Central memory CD8-positive, alpha-beta T cell (primary cell): ENCODE measurements at regions not wholly inside any gene's neighbourhood (a gene's known extent, or its start where the extent isn't known, plus 50 kb on each side); places are given as distances from the start of the nearest gene placed in this dataset.

Experiments used
- ATAC-seq: fragments of 150-1000 bp; cut with Tn5 transposase; replicated peaks from 2 replicates; pipeline ENCODE4 v1.10.0; 2022; ENCODE audit warnings: mild to moderate bottlenecking, moderate FRiP score, moderate number of reproducible peaks; ENCODE audit not compliant: poor library complexity, severe bottlenecking; ENCODE audit errors: extremely low read depth
- DNase-seq, 2 donors: peaks; one replicate each; pipeline ENCODE4 v3.0.0; 2021; ENCODE audit warnings: low spot score in 2 of 2
- H3K27ac Mint-ChIP-seq: one replicate; pipeline ENCODE4 v1.8.0; 2022; ENCODE audit warnings: low read depth, mild to moderate bottlenecking, moderate library complexity, mixed read lengths
- H3K27me3 Mint-ChIP-seq: one replicate; pipeline ENCODE4 v1.8.0; 2022; ENCODE audit warnings: mixed read lengths
- H3K36me3 Mint-ChIP-seq: one replicate; pipeline ENCODE4 v1.8.0; 2022; ENCODE audit warnings: mild to moderate bottlenecking, moderate library complexity, mixed read lengths; ENCODE audit not compliant: insufficient read depth
- H3K4me1 Mint-ChIP-seq: one replicate; pipeline ENCODE4 v1.8.0; 2022; ENCODE audit warnings: mixed read lengths
- H3K4me3 Mint-ChIP-seq: one replicate; pipeline ENCODE4 v1.8.0; 2022; ENCODE audit warnings: mild to moderate bottlenecking, moderate library complexity, mixed read lengths
- H3K9me3 Mint-ChIP-seq: one replicate; pipeline ENCODE4 v1.8.0; 2022; ENCODE audit warnings: mixed read lengths

GRCh38 chr5:63894690-63895089 lies 67.6 kb downstream of the HTR1A start:
- Mint-ChIP-seq H3K4me1 (no peaks in the 10 kb centered on the region), H3K4me3 (no peak overlapping the region), H3K27me3 (no peaks in the 10 kb centered on the region), H3K9me3 (peaks cover 10% of the 10 kb centered on the region), H3K27ac (no peak overlapping the region), H3K36me3 (peaks cover 4% of the 10 kb centered on the region)
- no peak for ATAC-seq
- DNase-seq: no peak

DNA sequence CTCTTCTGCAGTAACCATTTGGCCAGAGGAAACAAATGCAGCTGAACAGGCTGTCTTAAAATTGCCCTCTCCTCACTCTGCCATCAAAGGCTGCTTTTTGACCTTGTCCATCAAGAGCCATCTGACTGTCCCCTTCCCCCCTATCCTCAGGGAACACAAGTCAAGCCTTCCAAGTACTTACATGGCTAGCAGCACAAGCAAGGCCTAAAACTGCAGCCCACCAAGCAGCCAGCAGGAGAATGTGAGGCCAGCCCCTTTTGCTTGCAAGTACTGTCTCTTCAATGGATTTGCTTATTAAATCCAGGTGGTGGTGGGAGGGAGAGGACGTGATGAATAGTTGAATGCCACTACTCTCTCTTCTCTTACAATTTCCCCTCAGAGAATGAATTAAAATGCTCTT lies 83.5 kb downstream of the HTR1A start:
- H3K27ac Mint-ChIP-seq: no peak overlapping the region
- no peak for ATAC-seq
- DNase-seq: no peak
- H3K36me3 Mint-ChIP-seq: no peaks in the 10 kb centered on the region
- no peaks in the 10 kb centered on the region for H3K4me1 Mint-ChIP-seq
- H3K27me3 Mint-ChIP-seq: no peaks in the 10 kb centered on the region
- no peak overlapping the region for H3K4me3 Mint-ChIP-seq
- peaks cover 11% of the 10 kb centered on the region for H3K9me3 Mint-ChIP-seq

GRCh38 chr5:63877961-63878360 lies 84.3 kb downstream of the HTR1A start:
- no peak for DNase-seq
- H3K27me3 Mint-ChIP-seq: no peaks in the 10 kb centered on the region
- no peak overlapping the region for H3K4me3 Mint-ChIP-seq
- no peak overlapping the region for H3K27ac Mint-ChIP-seq
- ATAC-seq: no peak
- peaks cover 11% of the 10 kb centered on the region for H3K9me3 Mint-ChIP-seq
- no peaks in the 10 kb centered on the region for H3K4me1 Mint-ChIP-seq
- H3K36me3 Mint-ChIP-seq: no peaks in the 10 kb centered on the region

DNA sequence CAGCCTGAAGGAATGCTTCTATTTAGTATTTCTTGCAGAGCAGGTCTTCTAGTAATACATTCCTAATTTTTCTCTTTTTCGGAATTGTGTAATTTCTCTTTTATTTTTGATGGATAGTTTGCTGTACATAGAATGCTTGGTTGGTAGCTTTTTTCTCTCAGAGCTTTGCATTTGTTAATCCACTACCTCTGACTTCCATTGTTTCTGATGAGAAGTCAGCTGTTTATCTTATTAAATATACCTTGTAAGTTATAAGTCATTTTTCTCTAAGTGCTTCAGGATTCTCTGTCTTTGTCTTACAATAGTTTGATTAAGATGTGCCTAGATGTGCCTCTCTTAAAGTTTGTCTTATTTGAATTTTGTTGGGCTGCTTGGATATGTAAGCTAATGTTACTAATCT lies 101.9 kb downstream of the HTR1A start:
- Mint-ChIP-seq H3K27ac (no peak overlapping the region), H3K9me3 (peaks cover 11% of the 10 kb centered on the region), H3K4me3 (no peak overlapping the region), H3K36me3 (no peaks in the 10 kb centered on the region), H3K27me3 (no peaks in the 10 kb centered on the region), H3K4me1 (no peaks in the 10 kb centered on the region)
- DNase-seq (no peak), ATAC-seq (no peak)

DNA sequence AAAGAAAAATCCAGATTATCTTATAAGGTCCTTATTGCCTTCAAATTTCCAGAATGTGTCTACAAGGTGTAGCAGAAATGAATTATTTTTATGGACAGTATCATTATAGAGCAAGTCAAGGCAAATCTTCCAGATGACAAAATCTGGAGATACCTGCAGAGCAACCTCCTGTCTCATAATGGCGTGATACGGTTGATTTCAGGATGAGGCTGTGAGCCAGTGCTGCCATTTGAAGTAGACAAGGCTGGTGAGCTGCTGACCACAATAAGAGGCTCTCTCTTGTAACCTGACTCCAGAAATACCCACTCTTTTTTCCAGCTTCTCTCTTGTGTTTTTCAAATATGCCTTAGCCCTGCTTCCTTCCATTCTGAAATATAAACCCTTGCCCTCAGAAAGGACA lies 108.2 kb downstream of the HTR1A start:
- peaks cover 6% of the 10 kb centered on the region for H3K9me3 Mint-ChIP-seq
- H3K27me3 Mint-ChIP-seq: no peaks in the 10 kb centered on the region

DNA sequence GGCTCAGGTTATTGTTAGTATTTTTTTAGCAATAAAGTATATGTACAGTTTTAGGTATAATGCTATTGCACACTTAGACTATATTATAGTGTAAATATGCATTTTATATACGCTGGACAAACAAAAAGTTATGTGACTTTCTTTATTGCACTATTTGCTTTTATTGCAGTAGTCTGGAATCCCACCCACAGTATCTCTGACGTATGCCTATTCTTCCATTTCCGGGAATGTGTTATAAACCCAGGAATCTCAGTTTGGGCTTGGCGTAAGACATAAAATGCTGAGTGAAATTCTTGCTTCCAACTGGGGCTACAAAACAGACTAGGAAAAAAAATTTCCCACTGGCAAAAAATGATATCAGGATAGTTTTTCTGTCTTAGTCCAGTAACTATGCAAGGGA lies 119.1 kb downstream of the HTR1A start:
- DNase-seq (no peak), ATAC-seq (no peak)
- Mint-ChIP-seq H3K27me3 (no peaks in the 10 kb centered on the region), H3K9me3 (peaks cover 10% of the 10 kb centered on the region), H3K27ac (no peak overlapping the region), H3K36me3 (peaks cover 3% of the 10 kb centered on the region), H3K4me3 (no peak overlapping the region), H3K4me1 (no peaks in the 10 kb centered on the region)

More for the DNA sequence above, 108.2 kb downstream of the HTR1A start:
- no peak overlapping the region for H3K4me3 Mint-ChIP-seq
- H3K36me3 Mint-ChIP-seq: no peaks in the 10 kb centered on the region
- DNase-seq (no peak), ATAC-seq (no peak)
- no peak overlapping the region for H3K27ac Mint-ChIP-seq
- H3K4me1 Mint-ChIP-seq: no peaks in the 10 kb centered on the region

- H3K27ac Mint-ChIP-seq: no peak overlapping the region
- DNase-seq (no peak), ATAC-seq (no peak)
- H3K27me3 Mint-ChIP-seq: no peaks in the 10 kb centered on the region
- H3K36me3 Mint-ChIP-seq: no peaks in the 10 kb centered on the region
- no peaks in the 10 kb centered on the region for H3K4me1 Mint-ChIP-seq
- no peak overlapping the region for H3K4me3 Mint-ChIP-seq
- H3K9me3 Mint-ChIP-seq: peaks cover 5% of the 10 kb centered on the region
These were observed 124.8 kb downstream of the HTR1A start for GRCh38 chr5:63837437-63837836.

DNA sequence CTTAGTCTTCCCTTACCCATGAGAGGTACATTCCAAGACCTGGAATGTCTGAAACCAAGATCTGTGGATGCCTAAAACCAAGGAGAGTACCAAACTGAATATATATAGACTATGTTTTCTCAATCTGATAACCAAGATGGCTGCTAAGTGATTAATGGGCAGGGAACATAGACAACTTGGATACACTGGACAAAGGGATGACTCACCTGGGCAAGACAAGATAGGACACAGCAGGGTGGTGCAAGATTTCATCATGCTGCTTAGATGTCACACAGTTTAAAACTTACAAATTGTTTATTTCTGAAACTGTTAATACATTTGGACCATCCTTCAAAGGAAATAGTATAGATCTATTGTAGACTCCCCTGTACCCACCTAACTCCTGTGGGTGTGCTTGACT lies 130.9 kb downstream of the HTR1A start:
- Mint-ChIP-seq H3K27me3 (no peaks in the 10 kb centered on the region), H3K27ac (no peak overlapping the region), H3K9me3 (peaks cover 13% of the 10 kb centered on the region), H3K4me3 (no peak overlapping the region), H3K4me1 (no peaks in the 10 kb centered on the region), H3K36me3 (no peaks in the 10 kb centered on the region)
- DNase-seq (no peak), ATAC-seq (no peak)

- no peaks in the 10 kb centered on the region for H3K4me1 Mint-ChIP-seq
- no peaks in the 10 kb centered on the region for H3K36me3 Mint-ChIP-seq
- peaks cover 12% of the 10 kb centered on the region for H3K9me3 Mint-ChIP-seq
- ATAC-seq: no peak
- no peaks in the 10 kb centered on the region for H3K27me3 Mint-ChIP-seq
- no peak overlapping the region for H3K4me3 Mint-ChIP-seq
- DNase-seq: no peak
- no peak overlapping the region for H3K27ac Mint-ChIP-seq
These were observed 136.3 kb downstream of the HTR1A start for GRCh38 chr5:63825984-63826383.

- H3K9me3 Mint-ChIP-seq: peaks cover 17% of the 10 kb centered on the region
- no peak for DNase-seq
- H3K27ac Mint-ChIP-seq: no peak overlapping the region
- no peaks in the 10 kb centered on the region for H3K27me3 Mint-ChIP-seq
- no peak for ATAC-seq
- no peaks in the 10 kb centered on the region for H3K36me3 Mint-ChIP-seq
- no peak overlapping the region for H3K4me3 Mint-ChIP-seq
- no peaks in the 10 kb centered on the region for H3K4me1 Mint-ChIP-seq
These were observed 138.7 kb downstream of the HTR1A start for GRCh38 chr5:63823583-63823982.

DNA sequence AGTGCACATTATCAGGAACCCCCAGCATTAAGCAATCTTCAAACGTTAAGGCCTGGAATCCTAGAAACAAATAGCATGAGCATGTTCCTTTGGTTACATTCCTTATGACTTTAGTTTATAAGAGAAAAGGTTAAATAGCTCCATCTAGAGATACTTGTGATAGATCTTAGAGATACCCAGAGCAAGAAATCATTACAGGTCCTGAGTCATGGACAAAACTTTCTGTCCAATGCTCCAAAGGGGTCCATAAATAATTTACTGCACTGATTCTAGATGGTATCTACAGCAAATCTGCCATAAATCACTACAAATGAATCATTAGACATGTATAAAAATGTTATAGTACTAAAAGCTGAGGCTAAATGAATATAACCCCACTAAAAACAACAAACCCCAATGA lies 139.6 kb downstream of the HTR1A start:
- H3K4me1 Mint-ChIP-seq: no peaks in the 10 kb centered on the region
- H3K36me3 Mint-ChIP-seq: no peaks in the 10 kb centered on the region
- DNase-seq (no peak), ATAC-seq (no peak)
- peaks cover 16% of the 10 kb centered on the region for H3K9me3 Mint-ChIP-seq
- H3K27me3 Mint-ChIP-seq: no peaks in the 10 kb centered on the region
- no peak overlapping the region for H3K4me3 Mint-ChIP-seq
- no peak overlapping the region for H3K27ac Mint-ChIP-seq

GRCh38 chr5:63820577-63820976 lies 141.7 kb downstream of the HTR1A start:
- Mint-ChIP-seq H3K4me3 (no peak overlapping the region), H3K27me3 (no peaks in the 10 kb centered on the region), H3K27ac (no peak overlapping the region), H3K36me3 (no peaks in the 10 kb centered on the region), H3K9me3 (peaks cover 10% of the 10 kb centered on the region), H3K4me1 (no peaks in the 10 kb centered on the region)
- ATAC-seq (no peak), DNase-seq (no peak)

- H3K27ac Mint-ChIP-seq: no peak overlapping the region
- no peaks in the 10 kb centered on the region for H3K27me3 Mint-ChIP-seq
- peaks cover 15% of the 10 kb centered on the region for H3K9me3 Mint-ChIP-seq
- DNase-seq: no peak
- no peak for ATAC-seq
- no peaks in the 10 kb centered on the region for H3K36me3 Mint-ChIP-seq
- no peaks in the 10 kb centered on the region for H3K4me1 Mint-ChIP-seq
- H3K4me3 Mint-ChIP-seq: no peak overlapping the region
These were observed 149.6 kb downstream of the HTR1A start for GRCh38 chr5:63812693-63813092.

GRCh38 chr5:63811961-63812360 lies 150.3 kb downstream of the HTR1A start:
- no peak overlapping the region for H3K4me3 Mint-ChIP-seq
- H3K27ac Mint-ChIP-seq: no peak overlapping the region
- DNase-seq (no peak), ATAC-seq (no peak)
- H3K4me1 Mint-ChIP-seq: no peaks in the 10 kb centered on the region
- H3K9me3 Mint-ChIP-seq: peaks cover 15% of the 10 kb centered on the region
- no peaks in the 10 kb centered on the region for H3K27me3 Mint-ChIP-seq
- no peaks in the 10 kb centered on the region for H3K36me3 Mint-ChIP-seq
